HG03571 (cell line): ENCODE measurements at regions not wholly inside any gene's neighbourhood (a gene's known extent, or its start where the extent isn't known, plus 50 kb on each side); places are given as distances from the start of the nearest gene placed in this dataset.

Source experiments
- ATAC-seq: cut with Tn5 transposase; IDR thresholded peaks from one replicate; pipeline ENCODE4 v1.9.1; 2021; ENCODE audit not compliant: unreplicated experiment

GRCh38 chr2:120826716-120827410 is 91.2 kb downstream of the GLI2 start:
- no peak for ATAC-seq

- no peak for ATAC-seq
These were observed 92.4 kb downstream of the GLI2 start for GRCh38 chr2:120828066-120828465.

- ATAC-seq = no peak
These were observed 93.4 kb downstream of the GLI2 start for GRCh38 chr2:120828829-120829632.

- no peak for ATAC-seq
These were observed 94.0 kb downstream of the GLI2 start for GRCh38 chr2:120829633-120830025.

GRCh38 chr2:120830096-120830830 is 94.6 kb downstream of the GLI2 start:
- ATAC-seq = no peak

- no peak for ATAC-seq
These were observed 95.4 kb downstream of the GLI2 start for GRCh38 chr2:120831086-120831485.

- ATAC-seq = no peak
These were observed 96.2 kb downstream of the GLI2 start for GRCh38 chr2:120831891-120832290.

- no peak for ATAC-seq
These were observed 96.8 kb downstream of the GLI2 start for GRCh38 chr2:120832296-120833070.

GRCh38 chr2:120833127-120833675 is 97.5 kb downstream of the GLI2 start:
- ATAC-seq = no peak

GRCh38 chr2:120834206-120834605 is 98.5 kb downstream of the GLI2 start:
- ATAC-seq = no peak

- no peak for ATAC-seq
These were observed 100.6 kb downstream of the GLI2 start for GRCh38 chr2:120836281-120836680.

GRCh38 chr2:120840795-120841487 is 105.3 kb downstream of the GLI2 start:
- no peak for ATAC-seq

- ATAC-seq = no peak
These were observed 107.1 kb downstream of the GLI2 start for GRCh38 chr2:120842456-120843439.

- no peak for ATAC-seq
These were observed 108.5 kb downstream of the GLI2 start for GRCh38 chr2:120844070-120844738.

GRCh38 chr2:120845277-120845676 is 109.6 kb downstream of the GLI2 start:
- ATAC-seq = no peak

GRCh38 chr2:120846406-120847095 is 110.9 kb downstream of the GLI2 start:
- ATAC-seq = no peak

- no peak for ATAC-seq
These were observed 112.1 kb downstream of the GLI2 start for GRCh38 chr2:120847700-120848321.
